ENCODE measurements at regions not wholly inside any gene's neighbourhood (a gene's known extent, or its start where the extent isn't known, plus 50 kb on each side); places are given as distances from the start of the nearest gene placed in this dataset.

- no peak for DNase-seq (ENCODE audit: low read depth)
- TF ChIP-seq, protein P1, sequence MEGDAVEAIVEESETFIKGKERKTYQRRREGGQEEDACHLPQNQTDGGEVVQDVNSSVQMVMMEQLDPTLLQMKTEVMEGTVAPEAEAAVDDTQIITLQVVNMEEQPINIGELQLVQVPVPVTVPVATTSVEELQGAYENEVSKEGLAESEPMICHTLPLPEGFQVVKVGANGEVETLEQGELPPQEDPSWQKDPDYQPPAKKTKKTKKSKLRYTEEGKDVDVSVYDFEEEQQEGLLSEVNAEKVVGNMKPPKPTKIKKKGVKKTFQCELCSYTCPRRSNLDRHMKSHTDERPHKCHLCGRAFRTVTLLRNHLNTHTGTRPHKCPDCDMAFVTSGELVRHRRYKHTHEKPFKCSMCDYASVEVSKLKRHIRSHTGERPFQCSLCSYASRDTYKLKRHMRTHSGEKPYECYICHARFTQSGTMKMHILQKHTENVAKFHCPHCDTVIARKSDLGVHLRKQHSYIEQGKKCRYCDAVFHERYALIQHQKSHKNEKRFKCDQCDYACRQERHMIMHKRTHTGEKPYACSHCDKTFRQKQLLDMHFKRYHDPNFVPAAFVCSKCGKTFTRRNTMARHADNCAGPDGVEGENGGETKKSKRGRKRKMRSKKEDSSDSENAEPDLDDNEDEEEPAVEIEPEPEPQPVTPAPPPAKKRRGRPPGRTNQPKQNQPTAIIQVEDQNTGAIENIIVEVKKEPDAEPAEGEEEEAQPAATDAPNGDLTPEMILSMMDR (conservative IDR thresholded peaks at IDR 0.05; ENCODE audit: low read depth, low read length), result no peak
- H3K4me3 ChIP-seq (ENCODE audit: low read depth, low read length), result no peak overlapping the region
Observed at GRCh38 chr14:44211718-44212117, 295.4 kb downstream of the FSCB start.

DNA sequence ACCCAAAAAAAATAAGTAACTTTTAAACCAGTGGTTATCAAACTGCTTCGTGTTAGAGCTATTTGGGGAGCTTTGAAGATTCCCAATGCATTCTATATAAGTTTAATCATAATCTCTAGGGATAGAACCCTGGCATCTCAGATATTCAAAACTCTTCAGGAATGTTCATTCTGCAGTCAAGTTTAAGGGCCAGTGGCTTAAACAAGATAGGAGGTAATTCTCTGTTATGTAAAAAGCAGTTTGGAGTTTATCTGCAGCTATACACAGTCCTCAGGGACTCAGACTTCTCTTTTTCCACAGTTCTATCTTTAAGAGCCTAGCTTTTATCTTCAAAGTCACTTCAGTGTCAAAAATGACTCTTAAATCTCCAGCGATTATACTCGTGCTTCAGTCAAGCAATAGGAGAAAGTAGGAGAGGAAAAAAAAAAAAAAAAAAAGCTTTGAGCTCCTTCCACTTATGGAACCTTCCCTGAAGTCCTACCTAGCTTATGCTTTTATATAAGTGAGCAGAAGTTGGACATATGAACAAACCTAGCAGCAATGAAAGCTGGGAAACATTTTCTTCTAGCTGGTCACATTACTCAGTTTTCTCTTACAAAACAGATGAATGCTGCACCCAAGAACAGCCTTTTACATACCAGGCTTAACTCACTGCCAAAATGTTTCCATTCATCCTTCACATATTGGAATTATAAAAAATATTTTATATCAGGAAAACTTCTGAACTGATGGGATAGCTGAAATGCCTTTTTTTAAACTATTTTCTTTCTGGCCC lies 302.8 kb downstream of the FSCB start:
- no peak overlapping the region for H3K4me3 ChIP-seq (ENCODE audit: low read depth, low read length)
- TF ChIP-seq, protein P1 (conservative IDR thresholded peaks at IDR 0.05; ENCODE audit: low read depth, low read length), result no peak
- DNase-seq (ENCODE audit: low read depth), result peak; percentile 2

- H3K4me3 ChIP-seq (ENCODE audit: low read depth, low read length), result no peak overlapping the region
- TF ChIP-seq, protein P1 (conservative IDR thresholded peaks at IDR 0.05; ENCODE audit: low read depth, low read length), result no peak
Observed at GRCh38 chr14:44180975-44181374, 326.1 kb downstream of the FSCB start.

GRCh38 chr14:44170556-44170955 lies 336.5 kb downstream of the FSCB start:
- DNase-seq (ENCODE audit: low read depth), result no peak
- TF ChIP-seq, protein P1 (conservative IDR thresholded peaks at IDR 0.05; ENCODE audit: low read depth, low read length), result no peak
- no peak overlapping the region for H3K4me3 ChIP-seq (ENCODE audit: low read depth, low read length)

More at GRCh38 chr14:44180975-44181374, 326.1 kb downstream of the FSCB start:
- DNase-seq (ENCODE audit: low read depth), result no peak

GRCh38 chr14:44170101-44170500 lies 337.0 kb downstream of the FSCB start:
- no peak for DNase-seq (ENCODE audit: low read depth)
- TF ChIP-seq, protein P1 (conservative IDR thresholded peaks at IDR 0.05; ENCODE audit: low read depth, low read length), result no peak
- no peak overlapping the region for H3K4me3 ChIP-seq (ENCODE audit: low read depth, low read length)

- no peak overlapping the region for H3K4me3 ChIP-seq (ENCODE audit: low read depth, low read length)
- no peak for DNase-seq (ENCODE audit: low read depth)
- TF ChIP-seq, protein P1 (conservative IDR thresholded peaks at IDR 0.05; ENCODE audit: low read depth, low read length), result no peak
Observed at GRCh38 chr14:44168566-44168965, 338.5 kb downstream of the FSCB start.

DNA sequence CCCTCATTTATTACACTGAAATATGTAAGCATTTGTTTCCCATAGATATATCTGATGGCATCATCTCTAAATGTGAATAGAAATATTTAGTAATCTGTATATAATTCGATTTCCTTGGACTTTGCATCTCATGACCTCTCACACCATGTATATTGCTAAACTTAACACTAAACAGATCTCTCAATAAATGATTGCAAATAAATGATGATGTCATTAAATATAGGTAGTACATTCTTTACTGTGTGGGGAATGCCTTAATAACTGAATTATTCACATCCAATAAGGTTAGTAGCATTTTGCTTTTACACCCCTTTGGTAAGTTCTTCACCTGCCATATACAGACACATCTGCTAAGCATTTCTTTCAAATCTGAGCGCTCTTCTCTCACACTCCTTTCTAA lies 340.5 kb downstream of the FSCB start:
- H3K4me3 ChIP-seq (ENCODE audit: low read depth, low read length), result no peak overlapping the region
- TF ChIP-seq, protein P1 (conservative IDR thresholded peaks at IDR 0.05; ENCODE audit: low read depth, low read length), result no peak
- DNase-seq (ENCODE audit: low read depth), result no peak

All from choroid plexus epithelial cell (primary cell).